ENCODE measurements at regions not wholly inside any gene's neighbourhood (a gene's known extent, or its start where the extent isn't known, plus 50 kb on each side); places are given as distances from the start of the nearest gene placed in this dataset.
A peak's percentile ranks its signal among the peaks of the same experiment; 100 is the strongest.

GRCh38 chr17:72359811-72360210 is 239.0 kb downstream of the SOX9 start:
- TF ChIP-seq, protein P1, sequence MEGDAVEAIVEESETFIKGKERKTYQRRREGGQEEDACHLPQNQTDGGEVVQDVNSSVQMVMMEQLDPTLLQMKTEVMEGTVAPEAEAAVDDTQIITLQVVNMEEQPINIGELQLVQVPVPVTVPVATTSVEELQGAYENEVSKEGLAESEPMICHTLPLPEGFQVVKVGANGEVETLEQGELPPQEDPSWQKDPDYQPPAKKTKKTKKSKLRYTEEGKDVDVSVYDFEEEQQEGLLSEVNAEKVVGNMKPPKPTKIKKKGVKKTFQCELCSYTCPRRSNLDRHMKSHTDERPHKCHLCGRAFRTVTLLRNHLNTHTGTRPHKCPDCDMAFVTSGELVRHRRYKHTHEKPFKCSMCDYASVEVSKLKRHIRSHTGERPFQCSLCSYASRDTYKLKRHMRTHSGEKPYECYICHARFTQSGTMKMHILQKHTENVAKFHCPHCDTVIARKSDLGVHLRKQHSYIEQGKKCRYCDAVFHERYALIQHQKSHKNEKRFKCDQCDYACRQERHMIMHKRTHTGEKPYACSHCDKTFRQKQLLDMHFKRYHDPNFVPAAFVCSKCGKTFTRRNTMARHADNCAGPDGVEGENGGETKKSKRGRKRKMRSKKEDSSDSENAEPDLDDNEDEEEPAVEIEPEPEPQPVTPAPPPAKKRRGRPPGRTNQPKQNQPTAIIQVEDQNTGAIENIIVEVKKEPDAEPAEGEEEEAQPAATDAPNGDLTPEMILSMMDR (IDR thresholded peaks at IDR 0.05) = no peak
- TF ChIP-seq POLR2A (IDR thresholded peaks at IDR 0.05) = no peak
- Histone ChIP-seq H3K4me1 (no peaks in the 10 kb centered on the region), H3K4me3 (no peak overlapping the region), H3K27me3 (peaks cover 0 to 10% (median 0%) of the 10 kb centered on the region in 9 donors), H3K9me3 (peaks cover 0 to 10% (median 0%) of the 10 kb centered on the region in 12 donors), H3K36me3 (no peaks in the 10 kb centered on the region), H3K27ac (no peak overlapping the region)
- intact Hi-C loops (cut with DNase I) = no loop called here
- DNase-seq (no peak), ATAC-seq (peak in 1 of 4 donors; percentile 27)
- 74 to 83% (median 79%) methylated on average over 5 of the region's 5 CpGs for WGBS, 4 donors

DNA sequence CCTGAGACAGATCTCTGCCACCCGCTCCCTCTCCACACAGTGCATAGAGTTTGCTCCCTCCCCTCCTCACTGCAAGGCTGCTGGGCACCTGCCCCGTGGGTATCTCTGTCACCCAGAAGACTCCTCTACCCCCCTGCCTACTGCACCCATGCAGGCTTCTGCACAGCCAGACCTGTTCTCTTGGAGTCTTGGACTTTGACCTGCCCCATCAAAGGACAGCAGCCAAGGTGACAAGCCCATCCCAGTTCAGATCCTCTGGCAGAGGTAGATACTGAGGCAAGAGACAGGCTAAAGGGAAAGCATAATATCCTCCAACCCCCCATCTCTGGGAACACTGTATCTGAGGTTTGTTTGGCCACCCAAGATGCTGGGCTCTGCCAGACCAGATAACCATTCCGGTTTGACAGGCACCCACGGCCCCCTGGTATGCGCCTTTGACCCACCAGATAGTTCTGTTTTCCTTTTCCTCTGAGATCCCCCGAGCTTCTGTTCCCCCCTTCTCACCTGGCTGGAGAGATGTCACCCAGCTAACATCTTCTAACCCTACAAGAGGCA is 239.6 kb downstream of the SOX9 start:
- Histone ChIP-seq H3K4me1 (no peaks in the 10 kb centered on the region), H3K4me3 (no peak overlapping the region), H3K36me3 (no peaks in the 10 kb centered on the region), H3K9me3 (peaks cover 0 to 3% (median 0%) of the 10 kb centered on the region in 12 donors), H3K27me3 (peaks cover 0 to 10% (median 0%) of the 10 kb centered on the region in 9 donors), H3K27ac (no peak overlapping the region)
- DNase-seq (no peak), ATAC-seq (no peak)
- 43 to 57% (median 48%) methylated on average over 6 of the region's 6 CpGs for WGBS, 4 donors
- TF ChIP-seq POLR2A (IDR thresholded peaks at IDR 0.05) = no peak
- TF ChIP-seq, protein P1 (IDR thresholded peaks at IDR 0.05) = no peak
- intact Hi-C loops (cut with DNase I) = no loop called here

DNA sequence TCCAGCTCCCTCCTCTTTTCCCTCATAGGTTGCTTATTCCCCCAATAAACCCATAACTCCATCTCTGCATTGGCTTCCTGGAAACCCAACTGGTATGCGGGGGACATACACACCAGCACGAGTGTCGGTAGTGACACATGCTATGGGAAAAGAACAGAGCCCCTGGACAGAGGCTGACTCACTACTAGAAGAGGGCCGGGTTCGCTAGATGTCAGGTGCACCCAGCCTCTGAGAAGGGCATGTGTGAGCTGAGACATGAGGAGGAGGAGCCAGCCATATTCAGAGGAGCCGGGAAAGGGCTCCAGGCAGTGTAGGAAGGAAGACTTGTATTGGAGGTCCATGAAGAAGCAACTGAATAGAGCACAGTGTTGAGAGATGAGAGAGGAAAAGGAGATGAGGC is 241.1 kb downstream of the SOX9 start:
- ATAC-seq (no peak), DNase-seq (no peak)
- H3K4me1 ChIP-seq = no peaks in the 10 kb centered on the region
- H3K27me3 ChIP-seq = peaks cover 0 to 10% (median 0%) of the 10 kb centered on the region in 9 donors
- intact Hi-C loops (cut with DNase I) = no loop called here
- H3K27ac ChIP-seq = no peak overlapping the region
- TF ChIP-seq, protein P1 (IDR thresholded peaks at IDR 0.05) = no peak
- H3K9me3 ChIP-seq = no peaks in the 10 kb centered on the region
- H3K4me3 ChIP-seq = no peak overlapping the region
- H3K36me3 ChIP-seq = no peaks in the 10 kb centered on the region
- WGBS, 4 donors = 78 to 91% (median 87%) methylated on average over 6 of the region's 6 CpGs

DNA sequence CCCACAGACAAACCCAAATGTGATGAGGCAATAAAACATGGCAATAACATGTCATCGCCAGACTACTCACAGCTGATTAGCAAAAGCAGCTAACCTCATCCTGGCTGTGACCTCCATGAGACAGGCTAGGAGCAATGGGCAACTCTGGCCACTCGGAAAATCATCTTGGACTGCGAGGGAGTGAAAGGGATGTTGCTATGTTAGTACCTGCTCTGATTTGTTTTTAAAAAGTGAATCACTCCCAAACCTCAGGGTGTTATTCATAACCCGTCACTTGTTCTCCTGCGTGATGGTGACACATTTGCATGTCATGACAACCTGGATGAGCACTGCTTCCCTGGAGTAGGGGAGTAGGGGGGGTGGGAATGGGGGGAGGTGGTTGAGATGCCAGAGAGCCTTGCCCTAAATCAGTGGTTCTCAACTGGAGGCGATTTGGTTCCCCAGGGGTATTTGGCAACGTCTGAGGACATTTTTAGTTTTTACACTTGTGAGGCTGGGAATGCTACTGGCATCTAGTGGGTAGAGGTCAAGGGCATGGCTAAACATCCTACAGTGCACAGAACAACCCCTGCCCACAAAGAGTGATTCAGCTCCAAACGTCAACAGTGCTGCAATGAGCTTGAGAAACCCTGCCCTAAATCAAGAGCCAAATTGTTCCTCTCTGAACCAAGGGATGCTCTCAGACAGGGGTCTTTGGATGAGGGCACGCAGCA is 241.7 kb downstream of the SOX9 start:
- no peak overlapping the region for H3K4me3 ChIP-seq
- no peaks in the 10 kb centered on the region for H3K9me3 ChIP-seq
- 74 to 80% (median 75%) methylated on average over 8 to 9 of the region's 9 CpGs for WGBS, 4 donors
- H3K27me3 ChIP-seq = peaks cover 0 to 10% (median 0%) of the 10 kb centered on the region in 9 donors
- DNase-seq (no peak), ATAC-seq (no peak)
- intact Hi-C loops (cut with DNase I) = no loop called here
- H3K4me1 ChIP-seq = no peaks in the 10 kb centered on the region
- no peak for TF ChIP-seq POLR2A (IDR thresholded peaks at IDR 0.05)
- TF ChIP-seq, protein P1 (IDR thresholded peaks at IDR 0.05) = no peak
- H3K36me3 ChIP-seq = no peaks in the 10 kb centered on the region
- H3K27ac ChIP-seq = no peak overlapping the region

Data from heart left ventricle (tissue), 16 donors.